HG02884 (cell line): ENCODE measurements at regions not wholly inside any gene's neighbourhood (a gene's known extent, or its start where the extent isn't known, plus 50 kb on each side); places are given as distances from the start of the nearest gene placed in this dataset.

Experiments used
- ATAC-seq: cut with Tn5 transposase; IDR thresholded peaks from one replicate; pipeline ENCODE4 v1.9.1; 2021; ENCODE audit warnings: mild to moderate bottlenecking, moderate library complexity; ENCODE audit not compliant: unreplicated experiment

DNA sequence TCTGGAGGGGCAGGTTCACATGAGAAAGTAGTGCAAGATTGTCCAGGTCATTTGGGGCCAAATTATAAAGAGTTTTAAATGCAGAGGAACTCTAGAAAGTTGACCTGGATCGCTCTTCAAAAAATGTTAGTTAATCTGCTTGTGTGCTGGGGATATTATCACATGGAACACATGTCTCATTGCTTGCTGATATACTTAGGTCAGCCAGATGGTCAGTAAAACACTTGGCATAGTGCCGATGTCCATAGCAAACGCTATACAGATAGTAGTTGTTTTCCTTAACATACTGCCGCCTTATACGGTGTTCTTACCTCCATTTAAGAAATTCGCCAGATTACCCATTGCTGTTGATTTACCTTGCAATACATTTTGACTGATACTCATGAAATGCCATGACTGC, 103.4 kb upstream of the CWC22 start:
- ATAC-seq, result no peak

DNA sequence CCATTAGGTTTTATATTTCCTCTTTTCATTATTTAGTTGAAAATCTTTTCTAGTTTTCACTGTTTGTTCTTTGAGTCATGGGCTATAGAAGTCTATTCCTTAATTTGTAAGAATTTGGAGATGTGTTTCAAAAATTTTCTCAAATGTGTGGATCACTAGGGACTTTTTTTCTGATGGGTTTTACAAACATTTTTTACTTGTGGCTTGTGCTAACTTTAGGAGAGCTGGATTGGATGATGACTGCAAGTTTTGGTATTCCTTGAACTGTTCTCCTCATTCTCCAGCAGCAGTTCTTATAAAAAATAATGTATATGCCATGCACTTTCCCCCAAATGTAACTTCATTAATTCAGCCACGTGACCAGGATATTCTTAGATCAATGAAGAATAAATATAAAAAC, 94.7 kb upstream of the CWC22 start:
- ATAC-seq, result no peak

DNA sequence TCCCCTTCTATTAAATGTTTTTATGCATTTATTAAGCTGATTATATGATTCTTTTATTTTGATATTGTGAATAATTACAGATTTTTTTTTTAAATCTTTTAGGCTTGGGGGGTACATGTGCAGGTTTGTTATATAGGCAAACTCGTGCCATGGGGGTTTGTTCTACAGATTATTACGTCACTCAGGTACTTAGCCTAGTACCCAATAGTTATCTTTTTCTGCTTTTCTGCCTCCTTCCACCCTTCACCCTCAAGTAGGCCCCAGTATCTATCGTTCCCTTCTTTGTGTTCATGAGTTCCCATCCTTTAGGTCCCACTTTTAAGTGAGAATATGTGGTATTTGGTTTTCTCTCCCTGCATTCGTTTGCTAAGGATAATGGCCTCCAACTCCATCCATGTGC, 92.2 kb upstream of the CWC22 start:
- ATAC-seq, result no peak

DNA sequence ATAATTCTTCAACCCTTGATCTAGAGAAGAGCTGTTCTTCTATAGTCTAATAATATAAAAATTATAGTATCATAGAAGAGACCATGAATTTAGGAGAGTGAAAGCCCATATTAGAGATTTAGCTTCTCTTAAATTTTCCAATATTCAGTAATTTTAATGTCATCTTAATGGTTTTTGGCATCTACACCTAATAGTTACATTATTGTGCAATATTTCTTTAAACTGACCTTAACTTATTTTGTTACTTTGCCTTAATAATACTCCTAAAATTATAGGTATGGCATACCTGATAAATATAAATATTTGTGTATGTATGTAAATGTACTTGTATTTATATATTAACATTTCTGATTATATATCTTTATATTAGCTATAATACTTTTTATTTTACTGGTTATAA, 78.0 kb upstream of the CWC22 start:
- no peak for ATAC-seq

DNA sequence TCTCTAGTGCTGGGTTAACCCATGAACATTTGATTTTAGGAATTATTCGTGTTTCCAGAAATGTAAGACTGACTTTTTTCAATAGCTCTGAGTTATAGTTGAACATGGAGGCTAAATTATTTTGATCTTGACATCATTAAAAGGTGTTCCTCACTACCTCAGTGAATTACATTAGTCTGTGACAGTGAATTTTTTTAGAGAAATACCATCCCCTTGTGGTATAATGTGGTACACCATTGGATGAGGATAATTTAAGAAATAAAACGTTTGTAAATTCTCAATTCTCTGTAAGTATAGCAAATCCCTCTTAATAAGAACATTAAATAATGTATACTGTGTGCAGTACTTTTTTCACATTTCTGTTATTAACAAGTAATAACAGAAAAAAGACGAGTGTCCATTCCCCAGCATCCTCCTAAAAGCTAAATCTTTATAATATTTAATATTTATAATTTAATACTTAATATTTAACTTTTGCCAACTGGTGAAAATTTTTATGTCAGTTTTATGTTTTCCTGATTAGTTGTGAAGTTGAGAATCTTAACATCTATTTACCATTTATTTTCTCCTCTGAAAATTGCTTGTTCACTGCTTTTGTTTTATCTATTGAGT, 70.3 kb upstream of the CWC22 start:
- no peak for ATAC-seq

DNA sequence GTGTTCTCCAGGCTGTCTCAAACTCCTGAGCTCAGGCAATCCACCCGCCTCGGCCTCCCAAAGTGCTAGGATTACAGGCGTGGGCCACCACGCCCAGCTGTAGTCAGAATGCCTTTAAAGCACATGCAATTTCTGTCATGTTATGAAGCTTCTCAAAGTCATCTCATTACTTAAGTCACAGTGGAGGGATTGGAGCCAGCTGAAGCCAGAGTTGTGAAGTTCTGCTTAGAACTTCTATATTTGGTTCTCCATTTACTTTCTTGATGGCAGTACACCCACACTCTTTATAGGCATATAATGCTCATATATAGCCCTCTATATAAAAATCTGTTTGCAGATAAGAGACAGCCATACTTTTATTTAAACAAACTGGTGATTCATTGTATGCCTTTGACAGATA, 68.8 kb upstream of the CWC22 start:
- no peak for ATAC-seq

DNA sequence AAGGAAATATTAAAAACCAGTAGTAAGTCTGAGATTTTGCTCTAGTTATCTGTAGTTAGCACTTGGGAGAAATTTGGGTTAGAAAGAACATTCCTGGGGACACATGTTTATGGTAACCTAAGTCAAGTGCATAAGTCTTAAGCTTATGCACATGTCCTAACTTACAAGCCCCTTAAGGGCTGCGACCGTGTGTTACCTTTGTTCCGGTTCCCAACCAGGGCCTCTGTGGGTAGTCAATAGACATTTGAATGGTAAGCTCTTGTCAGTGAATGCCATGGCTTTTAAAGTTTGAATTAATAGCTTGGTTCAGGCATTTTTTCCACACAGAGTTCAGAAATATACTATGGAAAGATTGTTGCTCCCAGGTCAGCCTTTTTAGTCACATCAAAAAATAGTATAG, 64.7 kb upstream of the CWC22 start:
- ATAC-seq, result no peak

DNA sequence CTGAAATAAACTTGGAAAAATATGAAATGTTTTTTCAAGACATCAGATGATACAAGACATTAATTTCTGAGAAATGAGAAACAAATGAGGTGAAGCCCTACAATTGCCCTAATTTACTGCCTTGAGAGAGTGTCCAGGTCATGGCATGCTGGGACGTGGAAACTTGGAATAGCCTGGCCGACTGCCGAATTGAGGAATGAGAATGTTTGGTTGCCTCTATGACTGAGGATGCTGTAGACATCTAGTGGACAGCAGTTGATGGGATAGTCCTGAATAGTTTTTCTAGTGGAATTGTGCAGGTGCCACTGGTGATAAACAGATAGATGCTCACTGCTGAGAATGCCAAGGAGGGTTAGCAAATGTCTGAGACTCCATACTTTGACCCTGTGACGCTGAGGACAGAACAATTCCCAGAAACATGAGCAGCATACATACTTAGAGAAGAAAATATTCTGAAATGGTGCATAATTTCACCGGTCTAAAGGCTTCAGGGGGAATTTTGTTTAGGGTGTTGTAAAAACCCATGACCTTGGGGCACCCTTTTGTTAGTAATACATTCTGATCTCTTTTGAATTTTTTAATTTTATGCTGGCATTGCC, 56.5 kb upstream of the CWC22 start:
- ATAC-seq, result no peak

DNA sequence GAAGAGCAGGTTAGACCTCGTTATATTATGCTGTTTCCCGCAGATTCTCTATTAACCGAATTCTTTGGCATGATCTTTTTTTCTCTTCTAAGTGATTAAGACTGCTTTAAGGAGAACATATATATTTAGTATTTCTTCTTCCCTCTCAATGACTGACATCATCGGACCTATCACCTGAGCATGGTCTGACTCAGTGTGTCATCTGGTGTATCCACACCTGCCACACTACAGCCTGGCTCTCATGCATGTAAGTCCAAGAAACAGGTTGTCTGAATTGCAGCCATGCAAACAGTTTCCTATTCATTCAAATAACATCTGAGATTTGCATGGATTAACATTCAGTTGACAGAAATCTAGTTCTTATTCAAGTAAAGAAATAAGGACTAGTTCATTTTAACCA, 55.1 kb upstream of the CWC22 start:
- no peak for ATAC-seq

DNA sequence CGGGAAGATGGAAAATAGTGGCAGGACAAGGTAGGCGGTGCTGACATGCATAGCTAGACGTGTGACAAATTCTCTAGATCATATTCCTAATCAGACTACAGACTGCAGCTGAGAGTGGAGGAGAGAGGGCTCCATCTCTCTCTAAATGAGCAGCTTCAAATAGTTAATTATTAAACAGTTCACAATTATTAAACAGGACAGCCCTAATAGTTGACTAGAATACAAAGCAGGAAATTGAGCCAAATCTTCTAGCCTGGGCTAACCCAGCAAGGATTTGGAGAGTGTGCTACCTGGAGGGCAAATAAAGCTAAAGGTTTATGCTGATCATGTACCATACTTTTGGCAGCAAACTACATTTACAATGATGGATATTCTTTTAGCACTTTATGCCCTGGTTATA, 54.4 kb upstream of the CWC22 start:
- ATAC-seq, result no peak

DNA sequence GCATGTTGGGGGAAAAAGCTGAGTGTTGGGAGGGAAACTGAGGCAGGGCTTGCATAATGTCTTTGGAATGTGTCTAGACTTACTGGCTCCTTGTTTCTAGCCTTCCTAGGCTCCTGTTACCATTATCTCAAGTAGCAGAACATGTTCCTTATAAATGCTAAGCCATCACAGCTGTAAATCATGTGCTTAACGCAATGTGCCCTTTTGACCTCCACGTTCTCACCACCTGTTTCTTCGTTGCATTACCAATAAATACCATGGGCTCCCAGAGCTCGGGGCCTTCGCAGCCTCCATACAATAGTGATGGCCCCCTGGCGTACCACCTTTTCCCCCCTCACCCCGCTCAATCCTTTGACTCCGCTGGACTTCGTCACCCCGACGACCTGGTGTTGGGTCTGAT, 54.0 kb upstream of the CWC22 start:
- no peak for ATAC-seq

DNA sequence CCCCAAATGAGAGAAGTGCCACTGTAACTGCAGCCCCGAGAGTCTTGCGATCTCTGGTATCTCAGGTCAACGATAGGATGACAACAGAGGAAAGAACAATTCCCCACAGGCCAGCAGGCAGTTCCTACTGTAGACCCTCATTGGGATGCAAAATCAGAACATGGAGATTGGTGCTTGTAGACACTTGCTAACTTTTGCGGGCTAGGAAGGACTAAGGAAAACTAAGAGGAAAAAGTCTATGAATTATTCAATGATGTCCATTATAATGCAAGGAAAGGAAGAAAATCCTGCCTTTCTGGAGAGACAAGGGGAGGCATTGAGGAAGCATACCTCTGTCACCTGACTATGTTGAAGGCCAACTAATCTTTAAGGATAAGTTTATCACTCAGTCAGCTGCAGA, 51.9 kb upstream of the CWC22 start:
- ATAC-seq, result no peak

DNA sequence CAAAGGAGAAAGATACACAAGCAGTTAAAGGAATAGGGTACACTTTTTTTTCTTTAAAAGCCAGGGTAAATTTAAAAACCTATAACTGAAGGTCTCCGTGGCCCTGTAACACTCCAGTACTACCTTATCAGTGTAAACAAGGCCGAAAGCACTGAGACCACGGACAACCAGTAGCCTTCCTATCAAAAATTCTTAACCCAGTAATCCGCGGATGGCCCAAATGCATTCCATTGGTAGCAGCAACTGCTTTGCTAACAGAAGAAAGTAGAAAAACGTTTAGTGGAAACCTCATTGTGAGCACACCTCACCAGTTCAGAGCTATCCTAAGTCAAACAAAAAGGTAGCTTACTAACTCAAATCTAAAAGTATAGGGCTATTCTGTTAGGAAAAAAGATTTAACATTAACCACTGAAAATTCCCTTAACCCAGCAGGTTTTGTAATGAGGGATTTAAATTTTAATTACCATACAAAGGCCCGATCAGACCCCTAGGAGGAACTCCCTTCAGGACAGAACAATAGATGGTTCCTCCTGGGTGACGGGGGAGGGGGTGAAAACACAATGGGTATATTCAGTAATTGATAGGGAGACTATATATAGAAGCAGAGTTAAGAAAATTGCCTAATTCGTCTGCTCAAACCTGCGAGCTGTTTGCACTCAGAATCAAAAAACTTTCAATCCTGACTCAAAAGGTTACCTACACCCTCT, 50.8 kb upstream of the CWC22 start:
- ATAC-seq, result no peak
